Neural cell (in vitro differentiated cells): ENCODE measurements at regions not wholly inside any gene's neighbourhood (a gene's known extent, or its start where the extent isn't known, plus 50 kb on each side); places are given as distances from the start of the nearest gene placed in this dataset.

Experiments used
- H2AFZ ChIP-seq: fragments of 200-600, 300-800 bp; sonication (generic), shearing (Covaris generic); 2 replicates; pipeline ENCODE4 v1.6.0; 2014; ENCODE audit warnings: low read depth, mild to moderate bottlenecking, antibody characterized with exemption, low read length, moderate library complexity
- H3F3A ChIP-seq: fragments of 200-600 bp; shearing (Covaris generic); 2 replicates; pipeline ENCODE4 v1.6.1; 2016; ENCODE audit warnings: mild to moderate bottlenecking, moderate library complexity, mixed read lengths, antibody characterized with exemption, low read length; ENCODE audit not compliant: insufficient read depth, poor library complexity, severe bottlenecking
- H3K27ac ChIP-seq: fragments of 200-600, 300-800 bp; sonication (generic), shearing (Covaris generic); 2 replicates; pipeline ENCODE4 v1.5.1; 2014; ENCODE audit warnings: mild to moderate bottlenecking, low read length, moderate library complexity
- H3K27me3 ChIP-seq: fragments of 300-800, 200-600 bp; sonication (generic), shearing (Covaris generic); 2 replicates; pipeline ENCODE4 v1.6.0; 2014; ENCODE audit warnings: mild to moderate bottlenecking, low read depth, low read length, moderate library complexity; ENCODE audit not compliant: insufficient read depth
- H3K36me3 ChIP-seq: fragments of 300-800, 200-600 bp; sonication (generic), shearing (Covaris generic); 2 replicates; pipeline ENCODE4 v1.5.1; 2014; ENCODE audit warnings: mild to moderate bottlenecking, antibody characterized with exemption, low read length, moderate library complexity; ENCODE audit not compliant: insufficient read depth
- H3K4me2 ChIP-seq: fragments of 300-800, 200-600 bp; sonication (generic), shearing (Covaris generic); 2 replicates; pipeline ENCODE4 v1.6.0; 2014; ENCODE audit warnings: mild to moderate bottlenecking, low read length
- H3K4me3 ChIP-seq: fragments of 300-800, 200-600 bp; sonication (generic), shearing (Covaris generic); 2 replicates; pipeline ENCODE4 v1.5.1; 2014; ENCODE audit warnings: mild to moderate bottlenecking, low read length, moderate library complexity
- H3K79me2 ChIP-seq: fragments of 200-600 bp; shearing (Covaris generic); replicated peaks from 2 replicates; pipeline ENCODE4 v1.6.0; 2014; ENCODE audit warnings: mild to moderate bottlenecking, low read length, moderate library complexity; ENCODE audit not compliant: insufficient read depth
- H3K9ac ChIP-seq: fragments of 300-800, 200-600 bp; sonication (generic), shearing (Covaris generic); 2 replicates; pipeline ENCODE4 v1.6.1; 2016; ENCODE audit warnings: mild to moderate bottlenecking, low read length, mixed read lengths
- H3K9me2 ChIP-seq: fragments of 200-600 bp; shearing (Covaris generic); 2 replicates; pipeline ENCODE4 v1.6.1; 2016; ENCODE audit warnings: mild to moderate bottlenecking, low read length, mixed read lengths; ENCODE audit not compliant: insufficient read depth
- H3K9me3 ChIP-seq: fragments of 200-600, 300-800 bp; sonication (generic), shearing (Covaris generic); 2 replicates; pipeline ENCODE4 v1.6.1; 2016; ENCODE audit warnings: mild to moderate bottlenecking, mixed run types, low read length, moderate library complexity, mixed read lengths
- H4K20me1 ChIP-seq: fragments of 200-600 bp; shearing (Covaris generic); 2 replicates; pipeline ENCODE4 v1.6.1; 2016; ENCODE audit warnings: mild to moderate bottlenecking, mixed run types; ENCODE audit not compliant: insufficient read depth
- EP300 ChIP-seq: fragments of 450-650 bp; conservative IDR thresholded peaks from 2 replicates; pipeline ENCODE4 v1.6.1; 2014; ENCODE audit warnings: antibody characterized with exemption, mild to moderate bottlenecking, moderate library complexity; ENCODE audit not compliant: poor library complexity, severe bottlenecking
- EZH2 ChIP-seq: fragments of 200-600, 300-800 bp; shearing (Covaris generic), sonication (generic); IDR thresholded peaks from 2 replicates; pipeline ENCODE4 v1.6.1; 2014; ENCODE audit warnings: antibody characterized with exemption, low read length, borderline replicate concordance, mild to moderate bottlenecking; ENCODE audit not compliant: insufficient read depth, poor library complexity, severe bottlenecking
- MXI1 ChIP-seq: fragments of 450-650 bp; conservative IDR thresholded peaks from 2 replicates; pipeline ENCODE4 v1.6.1; 2014; ENCODE audit warnings: antibody characterized with exemption, mild to moderate bottlenecking; ENCODE audit not compliant: poor library complexity, severe bottlenecking
- POLR2AphosphoS5 ChIP-seq: IDR thresholded peaks from 2 replicates; pipeline ENCODE4 v1.6.1; 2012
- RAD21 ChIP-seq: fragments of 450-650 bp; conservative IDR thresholded peaks from 2 replicates; pipeline ENCODE4 v1.6.1; 2014; ENCODE audit warnings: antibody characterized with exemption, mild to moderate bottlenecking, moderate library complexity
- SMC3 ChIP-seq: fragments of 450-650 bp; conservative IDR thresholded peaks from 2 replicates; pipeline ENCODE4 v1.6.1; 2014; ENCODE audit warnings: antibody characterized with exemption, mild to moderate bottlenecking, moderate library complexity; ENCODE audit not compliant: poor library complexity
- TAF1 ChIP-seq: IDR thresholded peaks from 2 replicates; pipeline ENCODE4 v1.6.1; 2012; ENCODE audit warnings: low read depth
- TF ChIP-seq, protein P1 (sequence below): fragments of 450-650 bp; IDR thresholded peaks from 2 replicates; pipeline ENCODE4 v1.5.1; 2014; ENCODE audit warnings: antibody characterized with exemption, mild to moderate bottlenecking, moderate library complexity; ENCODE audit not compliant: poor library complexity, severe bottlenecking
- TF ChIP-seq, protein P2 (sequence below): IDR thresholded peaks from 2 replicates; pipeline ENCODE4 v1.6.1; 2012; ENCODE audit warnings: borderline replicate concordance

DNA sequence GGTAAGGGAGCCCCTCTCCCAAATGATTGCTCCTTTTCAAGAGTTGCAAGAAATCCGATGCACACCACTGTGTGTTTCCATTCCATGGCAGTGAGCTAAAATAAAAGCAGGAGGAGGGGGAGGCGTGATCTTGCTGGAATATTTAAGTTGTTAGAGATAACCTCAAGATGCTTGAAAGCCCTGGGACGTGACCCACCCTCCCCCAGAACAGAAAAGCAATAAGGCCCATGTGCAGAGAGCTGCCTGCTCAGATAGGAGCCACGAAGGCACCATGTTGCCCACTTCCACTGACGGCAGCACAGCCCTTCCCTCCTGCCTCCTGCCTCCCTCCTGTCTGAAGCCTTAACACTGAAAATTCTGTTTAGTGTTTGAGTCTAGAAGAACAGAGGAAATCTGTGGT lies 432.6 kb upstream of the CDH4 start:
- no peak for TF ChIP-seq POLR2AphosphoS5
- TF ChIP-seq TAF1 = no peak
- no peak for TF ChIP-seq SMC3
- TF ChIP-seq RAD21 = no peak
- TF ChIP-seq, protein P1, sequence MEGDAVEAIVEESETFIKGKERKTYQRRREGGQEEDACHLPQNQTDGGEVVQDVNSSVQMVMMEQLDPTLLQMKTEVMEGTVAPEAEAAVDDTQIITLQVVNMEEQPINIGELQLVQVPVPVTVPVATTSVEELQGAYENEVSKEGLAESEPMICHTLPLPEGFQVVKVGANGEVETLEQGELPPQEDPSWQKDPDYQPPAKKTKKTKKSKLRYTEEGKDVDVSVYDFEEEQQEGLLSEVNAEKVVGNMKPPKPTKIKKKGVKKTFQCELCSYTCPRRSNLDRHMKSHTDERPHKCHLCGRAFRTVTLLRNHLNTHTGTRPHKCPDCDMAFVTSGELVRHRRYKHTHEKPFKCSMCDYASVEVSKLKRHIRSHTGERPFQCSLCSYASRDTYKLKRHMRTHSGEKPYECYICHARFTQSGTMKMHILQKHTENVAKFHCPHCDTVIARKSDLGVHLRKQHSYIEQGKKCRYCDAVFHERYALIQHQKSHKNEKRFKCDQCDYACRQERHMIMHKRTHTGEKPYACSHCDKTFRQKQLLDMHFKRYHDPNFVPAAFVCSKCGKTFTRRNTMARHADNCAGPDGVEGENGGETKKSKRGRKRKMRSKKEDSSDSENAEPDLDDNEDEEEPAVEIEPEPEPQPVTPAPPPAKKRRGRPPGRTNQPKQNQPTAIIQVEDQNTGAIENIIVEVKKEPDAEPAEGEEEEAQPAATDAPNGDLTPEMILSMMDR = no peak
- TF ChIP-seq MXI1 = no peak
- no peak for TF ChIP-seq EP300
- TF ChIP-seq EZH2 = no peak
- TF ChIP-seq, protein P2, sequence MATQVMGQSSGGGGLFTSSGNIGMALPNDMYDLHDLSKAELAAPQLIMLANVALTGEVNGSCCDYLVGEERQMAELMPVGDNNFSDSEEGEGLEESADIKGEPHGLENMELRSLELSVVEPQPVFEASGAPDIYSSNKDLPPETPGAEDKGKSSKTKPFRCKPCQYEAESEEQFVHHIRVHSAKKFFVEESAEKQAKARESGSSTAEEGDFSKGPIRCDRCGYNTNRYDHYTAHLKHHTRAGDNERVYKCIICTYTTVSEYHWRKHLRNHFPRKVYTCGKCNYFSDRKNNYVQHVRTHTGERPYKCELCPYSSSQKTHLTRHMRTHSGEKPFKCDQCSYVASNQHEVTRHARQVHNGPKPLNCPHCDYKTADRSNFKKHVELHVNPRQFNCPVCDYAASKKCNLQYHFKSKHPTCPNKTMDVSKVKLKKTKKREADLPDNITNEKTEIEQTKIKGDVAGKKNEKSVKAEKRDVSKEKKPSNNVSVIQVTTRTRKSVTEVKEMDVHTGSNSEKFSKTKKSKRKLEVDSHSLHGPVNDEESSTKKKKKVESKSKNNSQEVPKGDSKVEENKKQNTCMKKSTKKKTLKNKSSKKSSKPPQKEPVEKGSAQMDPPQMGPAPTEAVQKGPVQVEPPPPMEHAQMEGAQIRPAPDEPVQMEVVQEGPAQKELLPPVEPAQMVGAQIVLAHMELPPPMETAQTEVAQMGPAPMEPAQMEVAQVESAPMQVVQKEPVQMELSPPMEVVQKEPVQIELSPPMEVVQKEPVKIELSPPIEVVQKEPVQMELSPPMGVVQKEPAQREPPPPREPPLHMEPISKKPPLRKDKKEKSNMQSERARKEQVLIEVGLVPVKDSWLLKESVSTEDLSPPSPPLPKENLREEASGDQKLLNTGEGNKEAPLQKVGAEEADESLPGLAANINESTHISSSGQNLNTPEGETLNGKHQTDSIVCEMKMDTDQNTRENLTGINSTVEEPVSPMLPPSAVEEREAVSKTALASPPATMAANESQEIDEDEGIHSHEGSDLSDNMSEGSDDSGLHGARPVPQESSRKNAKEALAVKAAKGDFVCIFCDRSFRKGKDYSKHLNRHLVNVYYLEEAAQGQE = no peak
- H2AFZ ChIP-seq = no peak overlapping the region
- no peaks in the 10 kb centered on the region for H3K9me2 ChIP-seq
- no peaks in the 10 kb centered on the region for H3K36me3 ChIP-seq
- no peak overlapping the region for H3K4me3 ChIP-seq
- H3F3A ChIP-seq = no peaks in the 10 kb centered on the region
- no peaks in the 10 kb centered on the region for H4K20me1 ChIP-seq
- H3K9me3 ChIP-seq = no peaks in the 10 kb centered on the region
- H3K79me2 ChIP-seq = no peaks in the 10 kb centered on the region
- H3K27ac ChIP-seq = no peak overlapping the region
- H3K27me3 ChIP-seq = no peaks in the 10 kb centered on the region
- H3K9ac ChIP-seq = no peak overlapping the region
- H3K4me2 ChIP-seq = no peak overlapping the region

- Histone ChIP-seq H3K27ac (no peak overlapping the region), H3K4me3 (no peak overlapping the region), H3K4me2 (no peak overlapping the region), H3K27me3 (no peaks in the 10 kb centered on the region), H3K9me2 (no peaks in the 10 kb centered on the region), H3K79me2 (no peaks in the 10 kb centered on the region), H3F3A (no peaks in the 10 kb centered on the region), H2AFZ (no peak overlapping the region), H3K9ac (no peak overlapping the region), H3K9me3 (no peaks in the 10 kb centered on the region), H3K36me3 (no peaks in the 10 kb centered on the region), H4K20me1 (no peaks in the 10 kb centered on the region)
- TF ChIP-seq, protein P1 = no peak
- no peak for TF ChIP-seq POLR2AphosphoS5
- no peak for TF ChIP-seq RAD21
These were observed 431.9 kb upstream of the CDH4 start for GRCh38 chr20:60820149-60820548.
